ENCODE measurements at regions not wholly inside any gene's neighbourhood (a gene's known extent, or its start where the extent isn't known, plus 50 kb on each side); places are given as distances from the start of the nearest gene placed in this dataset.

DNA sequence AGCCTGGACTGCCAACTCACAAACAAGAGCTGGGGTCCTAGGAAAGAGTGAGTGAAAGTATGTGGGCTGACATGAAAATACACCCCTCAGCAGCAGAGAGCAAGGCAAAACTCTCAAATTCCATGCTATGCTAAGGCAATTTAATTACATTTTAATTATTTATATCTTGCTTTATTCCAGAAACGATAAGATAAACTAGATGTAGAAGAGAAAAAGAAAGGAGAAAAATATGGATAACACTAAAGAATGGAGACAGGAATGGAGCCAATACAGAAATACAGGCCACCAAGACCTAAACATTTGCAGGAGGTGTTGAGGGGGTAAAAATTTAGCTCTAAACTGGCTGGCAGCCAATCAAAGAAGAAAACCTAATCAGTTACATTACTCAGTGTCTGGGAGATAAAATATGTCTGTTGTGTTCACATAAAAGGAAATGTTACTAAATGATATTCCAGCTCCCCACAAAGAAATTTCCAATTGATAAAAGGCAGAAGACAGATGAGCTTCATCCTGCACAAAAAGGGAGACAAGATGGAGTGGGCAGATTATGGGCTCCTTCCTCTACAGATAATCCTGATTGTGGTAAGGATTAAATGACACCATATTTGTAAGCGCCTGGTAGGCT, 223.5 kb upstream of the BLID start:
- peak; percentile 67; the same call in 1 of the 2 replicates for TF ChIP-seq GATA2 (IDR thresholded peaks at IDR 0.05; ENCODE audit: low read depth, low read length)
- TF ChIP-seq GATA3 (IDR thresholded peaks at IDR 0.05; ENCODE audit: low read depth, low read length): no peak; the same call in 1 of the 2 replicates

All from SH-SY5Y (cell line).